ENCODE measurements at regions not wholly inside any gene's neighbourhood (a gene's known extent, or its start where the extent isn't known, plus 50 kb on each side); places are given as distances from the start of the nearest gene placed in this dataset.
"Not testable (repeated sequence)": the region's sequence is repeated elsewhere in the genome, so short reads cannot be mapped to it uniquely, and the experiment has no call there.

GRCh38 chr4:60863442-60863841 is 336.7 kb upstream of the ADGRL3 start:
- DNase-seq (ENCODE audit: low spot score) = no peak

GRCh38 chr4:60865273-60865672 is 334.9 kb upstream of the ADGRL3 start:
- peak; percentile 59 for DNase-seq (ENCODE audit: low spot score)

- DNase-seq (ENCODE audit: low spot score) = no peak
Observed at GRCh38 chr4:60868232-60868960, 331.7 kb upstream of the ADGRL3 start.

DNA sequence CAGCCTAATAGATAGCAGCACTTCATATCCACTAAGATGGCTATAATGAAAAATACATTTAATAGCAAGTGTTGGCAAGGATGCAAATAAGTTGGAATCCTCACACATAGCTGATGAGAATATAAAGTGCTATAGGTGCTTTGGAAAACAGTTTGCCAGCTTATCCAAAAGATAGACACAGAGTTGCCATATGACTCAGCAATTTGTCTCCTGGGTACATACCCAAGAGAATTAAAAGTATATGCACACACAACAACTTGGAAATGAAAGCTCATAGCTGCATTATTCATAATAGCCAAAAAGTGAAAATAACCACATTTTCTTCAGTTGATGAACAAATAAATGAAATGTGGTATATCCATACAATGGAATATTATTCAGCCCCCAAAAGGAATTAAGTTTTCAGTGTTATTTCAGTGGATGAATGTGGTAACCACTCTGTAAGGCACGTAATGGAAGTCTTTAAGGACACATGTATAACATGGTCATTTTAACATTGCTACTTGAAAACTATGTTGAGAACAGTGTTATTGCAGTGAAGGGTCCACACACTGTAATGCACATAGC is 320.9 kb upstream of the ADGRL3 start:
- no peak for DNase-seq (ENCODE audit: low spot score)

DNA sequence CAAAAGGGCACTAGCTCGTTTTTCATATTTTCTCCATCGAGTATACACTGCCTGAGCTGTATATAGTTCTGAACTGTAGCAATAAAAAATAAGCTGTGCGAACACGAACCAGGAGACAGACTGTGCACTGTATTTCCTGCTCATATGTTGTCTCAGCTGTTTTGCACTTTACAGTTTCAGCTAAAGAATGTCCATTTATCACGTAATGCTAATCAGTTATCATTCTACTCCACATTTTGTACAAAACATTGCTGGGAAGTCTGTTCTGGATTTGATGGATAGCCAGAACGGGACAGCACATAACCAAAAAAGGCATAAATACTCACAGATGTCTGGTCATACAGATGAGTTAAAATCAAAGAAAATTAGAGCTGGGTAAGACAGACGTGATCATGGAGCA is 315.5 kb upstream of the ADGRL3 start:
- no peak for DNase-seq (ENCODE audit: low spot score)

GRCh38 chr4:60885011-60885410 is 315.1 kb upstream of the ADGRL3 start:
- no peak for DNase-seq (ENCODE audit: low spot score)

- DNase-seq (ENCODE audit: low spot score) = no peak
Observed at GRCh38 chr4:60890743-60891142, 309.4 kb upstream of the ADGRL3 start.

DNA sequence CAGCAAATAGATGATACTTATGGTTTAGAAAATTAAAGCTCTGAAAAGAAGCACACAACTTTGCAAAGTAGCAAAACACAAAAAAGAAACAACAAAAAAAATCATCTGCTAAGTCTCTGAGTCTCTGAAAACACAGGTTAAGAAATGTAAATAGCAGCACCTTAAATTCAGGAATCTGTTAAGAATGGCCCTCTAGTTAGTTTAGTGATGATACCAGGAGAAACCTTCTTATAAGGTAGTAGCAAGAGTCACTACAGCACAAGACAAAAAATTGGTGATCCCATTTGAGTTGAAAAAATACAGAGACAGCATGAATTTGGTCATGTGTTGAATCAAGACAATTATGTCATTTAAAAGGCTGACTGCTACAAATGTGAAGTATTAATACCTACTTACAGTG is 308.2 kb upstream of the ADGRL3 start:
- DNase-seq (ENCODE audit: low spot score) = no peak

GRCh38 chr4:60897415-60897814 is 302.7 kb upstream of the ADGRL3 start:
- no peak for DNase-seq (ENCODE audit: low spot score)

DNA sequence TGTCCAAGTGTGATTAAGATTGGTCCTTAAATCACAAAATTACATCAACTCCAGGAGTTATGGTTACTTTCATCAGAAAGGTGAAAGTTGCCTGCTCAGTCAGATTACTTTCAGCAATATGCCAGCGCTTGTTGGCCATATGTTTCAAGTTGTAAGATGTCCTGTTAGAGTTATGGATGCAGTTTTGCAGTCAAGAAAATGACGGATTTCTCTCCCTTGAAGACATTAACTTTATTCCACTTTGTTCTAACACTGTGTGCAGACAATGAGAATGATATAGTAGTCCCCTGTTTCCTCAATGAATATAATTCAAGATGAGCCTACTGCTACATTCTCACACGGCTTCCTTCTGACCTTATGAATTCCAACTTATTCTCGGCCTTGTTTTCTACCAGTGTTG is 295.0 kb upstream of the ADGRL3 start:
- no peak for DNase-seq (ENCODE audit: low spot score)

DNA sequence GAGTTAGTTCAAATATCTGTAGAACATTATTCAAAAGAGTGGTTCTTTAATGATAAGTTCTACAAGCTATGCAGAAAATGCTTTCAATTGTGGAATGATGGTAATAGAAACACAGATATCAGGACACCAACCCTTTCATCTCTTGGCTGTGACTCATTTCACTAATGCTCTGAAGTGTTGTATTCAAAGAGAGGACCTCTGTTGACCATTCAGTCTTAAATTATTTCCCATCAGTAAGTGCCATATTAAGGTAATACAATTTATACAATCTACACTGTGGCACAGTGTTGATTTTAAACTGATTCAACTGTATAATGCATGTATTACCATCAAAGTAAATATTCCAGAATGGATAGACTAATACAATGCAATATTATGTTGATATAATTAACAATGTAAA is 289.0 kb upstream of the ADGRL3 start:
- DNase-seq (ENCODE audit: low spot score) = no peak

DNA sequence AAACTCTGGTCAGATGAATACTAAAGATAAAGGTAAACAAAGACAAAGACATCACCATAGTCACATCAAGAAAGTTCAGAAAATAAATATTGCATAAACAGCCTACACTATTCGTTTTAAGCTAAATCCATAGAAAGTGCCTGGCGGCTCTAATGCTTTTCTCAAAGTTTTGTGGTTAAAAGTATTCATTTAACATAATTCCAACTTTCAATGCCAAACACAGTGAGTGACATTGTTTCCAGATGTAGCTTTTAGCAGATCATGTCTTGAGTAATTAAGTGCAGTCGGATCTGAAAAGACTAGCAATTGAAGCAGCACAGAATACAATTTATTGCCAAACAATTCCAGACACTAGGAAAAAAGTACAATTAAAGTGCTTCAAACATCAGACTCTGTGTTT is 287.1 kb upstream of the ADGRL3 start:
- DNase-seq (ENCODE audit: low spot score) = no peak

DNA sequence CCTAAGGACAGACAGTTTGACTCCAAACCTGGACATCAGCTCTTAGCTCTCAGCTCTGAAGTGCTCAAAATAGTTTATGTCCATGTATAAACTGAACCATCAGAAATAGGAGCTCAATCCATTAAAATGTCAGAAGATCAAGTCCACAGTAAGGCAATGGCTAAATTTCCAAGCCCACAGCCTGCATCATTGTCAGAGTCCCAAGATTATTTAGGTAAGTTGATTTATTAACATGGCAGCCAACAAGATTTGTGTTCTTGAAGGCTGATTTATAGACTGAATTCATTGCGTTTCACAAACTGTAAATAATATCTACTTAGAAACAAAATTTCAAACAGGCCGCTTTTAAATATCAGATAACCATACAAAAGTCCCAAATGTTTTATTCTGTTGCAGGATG is 286.5 kb upstream of the ADGRL3 start:
- DNase-seq (ENCODE audit: low spot score) = no peak

DNA sequence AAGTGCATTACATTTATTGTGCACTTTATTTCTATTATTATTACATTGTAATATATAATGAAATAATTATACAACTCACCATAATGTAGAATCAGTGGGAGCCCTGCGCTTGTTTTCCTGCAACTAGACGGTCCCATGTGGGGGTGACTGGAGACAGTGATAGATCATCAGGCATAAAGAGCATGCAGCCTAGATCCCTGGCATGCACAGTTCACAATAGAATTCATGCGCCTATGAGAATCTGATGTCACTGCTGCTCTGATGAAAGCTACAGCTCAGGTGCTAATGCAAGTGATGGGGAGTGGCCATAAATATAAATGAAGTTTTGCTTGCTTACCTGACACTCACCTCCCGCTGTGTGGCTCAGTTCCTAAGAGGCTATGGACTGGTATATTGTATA is 278.4 kb upstream of the ADGRL3 start:
- not testable (repeated sequence) for DNase-seq (ENCODE audit: low spot score)

DNA sequence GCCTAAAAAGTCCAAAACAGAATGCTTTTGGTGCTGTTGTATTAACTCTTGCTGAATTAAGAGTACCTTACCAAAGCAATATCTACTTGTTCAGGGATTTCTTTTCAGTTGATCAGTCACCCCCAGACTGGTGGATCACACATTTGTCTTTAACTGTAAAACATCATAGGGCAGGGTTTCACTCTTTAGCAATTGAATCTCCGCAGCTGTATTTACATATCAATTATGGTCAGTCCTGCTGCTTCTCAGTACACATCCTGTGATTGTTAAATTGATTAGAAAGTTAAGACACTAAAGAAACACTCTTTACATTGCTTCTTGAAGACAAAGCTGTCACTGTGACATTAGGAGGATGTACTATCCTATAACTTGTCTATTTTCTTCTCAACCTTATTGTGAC is 277.1 kb upstream of the ADGRL3 start:
- no peak for DNase-seq (ENCODE audit: low spot score)

- DNase-seq (ENCODE audit: low spot score) = no peak
Observed at GRCh38 chr4:60926624-60927023, 273.5 kb upstream of the ADGRL3 start.

DNA sequence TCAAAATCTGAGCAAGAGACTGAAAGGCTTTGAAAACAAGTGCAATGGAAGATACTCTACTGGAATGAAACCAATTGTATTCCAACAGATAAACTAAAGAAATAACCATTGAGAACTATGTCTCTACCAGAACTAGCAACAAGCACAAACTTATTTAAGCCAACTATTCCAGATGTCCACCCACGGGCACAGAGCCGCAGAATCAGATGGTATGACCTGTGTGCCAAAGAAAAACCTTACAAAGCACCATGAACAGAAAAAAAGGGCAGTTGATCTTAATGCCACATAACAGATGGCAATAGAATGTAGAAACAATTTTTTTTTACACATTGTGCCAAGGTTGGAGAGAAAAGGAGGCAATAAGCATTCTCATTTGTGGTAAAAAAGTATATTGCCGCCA is 269.3 kb upstream of the ADGRL3 start:
- DNase-seq (ENCODE audit: low spot score) = no peak

GRCh38 chr4:60934566-60935295 is 265.4 kb upstream of the ADGRL3 start:
- no peak for DNase-seq (ENCODE audit: low spot score)

- DNase-seq (ENCODE audit: low spot score) = no peak
Observed at GRCh38 chr4:60938181-60938580, 261.9 kb upstream of the ADGRL3 start.

- DNase-seq (ENCODE audit: low spot score) = no peak
Observed at GRCh38 chr4:60938621-60939020, 261.5 kb upstream of the ADGRL3 start.

GRCh38 chr4:60944060-60944459 is 256.1 kb upstream of the ADGRL3 start:
- DNase-seq (ENCODE audit: low spot score) = no peak

GRCh38 chr4:60945641-60946040 is 254.5 kb upstream of the ADGRL3 start:
- DNase-seq (ENCODE audit: low spot score) = no peak

DNA sequence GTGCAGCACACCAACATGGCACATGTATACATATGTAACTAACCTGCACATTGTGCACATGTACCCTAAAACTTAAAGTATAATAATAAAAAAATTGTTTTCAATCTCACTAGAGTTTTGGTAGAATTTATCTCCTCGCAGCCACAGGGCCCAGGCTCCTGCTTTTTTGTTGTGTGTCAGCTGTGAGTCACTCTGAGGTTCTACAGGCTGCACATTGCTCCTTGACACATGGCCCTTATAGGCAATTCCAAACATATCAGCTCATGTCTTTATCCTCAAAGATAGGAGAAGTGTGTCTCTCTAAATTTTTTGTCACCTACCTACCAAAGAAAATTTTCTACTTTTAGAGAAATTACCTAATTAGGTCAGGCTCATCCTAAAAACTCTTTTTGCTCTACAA is 252.1 kb upstream of the ADGRL3 start:
- DNase-seq (ENCODE audit: low spot score) = no peak
